ENCODE measurements at regions not wholly inside any gene's neighbourhood (a gene's known extent, or its start where the extent isn't known, plus 50 kb on each side); places are given as distances from the start of the nearest gene placed in this dataset.

- TF ChIP-seq CTCF (conservative IDR thresholded peaks at IDR 0.05; ENCODE audit: low read depth in 2 of 2) = no peak
- no peak for TF ChIP-seq ZNF114 (CRISPR knock-in tag; IDR thresholded peaks at IDR 0.05)
- TF ChIP-seq REST (IDR thresholded peaks at IDR 0.05; ENCODE audit: unreplicated experiment) = no peak
- no peak for TF ChIP-seq NANOG (IDR thresholded peaks at IDR 0.05; ENCODE audit: borderline replicate concordance)
- TF ChIP-seq POLR2AphosphoS5 (IDR thresholded peaks at IDR 0.05; ENCODE audit: low read depth) = no peak
Observed at GRCh38 chr1:112245114-112245513, 150.9 kb upstream of the CTTNBP2NL start (continued).

GRCh38 chr1:112247036-112247597, 148.9 kb upstream of the CTTNBP2NL start:
- H3K27ac ChIP-seq (ENCODE audit: low read depth) = no peak overlapping the region
- H3K79me2 ChIP-seq (replicated peaks; ENCODE audit: insufficient read depth) = no peaks in the 10 kb centered on the region
- Mint-ChIP-seq H3K27me3 (ENCODE audit: insufficient read depth, low read depth, poor library complexity) (peaks cover under 1% of the 10 kb centered on the region), H3K9me3 (no peaks in the 10 kb centered on the region), H3K4me3 (no peak overlapping the region), H3K36me3 (ENCODE audit: low read depth) (no peaks in the 10 kb centered on the region), H3K27ac (no peak overlapping the region), H3K4me1 (no peaks in the 10 kb centered on the region)
- ATAC-seq (no peak), DNase-seq (ENCODE audit: low spot score) (no peak)
- no peaks in the 10 kb centered on the region for H3K27me3 ChIP-seq (ENCODE audit: insufficient read depth)
- H3K36me3 ChIP-seq (ENCODE audit: insufficient read depth) = no peaks in the 10 kb centered on the region
- H3F3A ChIP-seq (replicated peaks; ENCODE audit: low read depth) = no peaks in the 10 kb centered on the region
- no peaks in the 10 kb centered on the region for H3K4me1 ChIP-seq (ENCODE audit: insufficient read depth)
- H3K9me2 ChIP-seq (ENCODE audit: insufficient read depth) = 0 out of 2 replicates have a peak, but pooled peaks cover 4% of the 10 kb centered on the region
- no peak overlapping the region for H2AFZ ChIP-seq
- no peak overlapping the region for H3K4me2 ChIP-seq
- no peak overlapping the region for H3K4me3 ChIP-seq
- no peaks in the 10 kb centered on the region for H4K20me1 ChIP-seq (replicated peaks; ENCODE audit: insufficient read depth)
- TF ChIP-seq CREB1 (CRISPR knock-in tag; IDR thresholded peaks at IDR 0.05; ENCODE audit: low read depth) (no peak), ZNF114 (CRISPR knock-in tag; IDR thresholded peaks at IDR 0.05) (no peak), EZH2phosphoT487 (IDR thresholded peaks at IDR 0.05; ENCODE audit: unreplicated experiment) (no peak), CTCF (conservative IDR thresholded peaks at IDR 0.05; ENCODE audit: low read depth in 2 of 2) (no peak), ZNF331 (CRISPR knock-in tag; IDR thresholded peaks at IDR 0.05; ENCODE audit: low read depth) (no peak), NANOG (IDR thresholded peaks at IDR 0.05; ENCODE audit: borderline replicate concordance) (no peak), ZNF462 (CRISPR knock-in tag; IDR thresholded peaks at IDR 0.05) (no peak), STAT1 (IDR thresholded peaks at IDR 0.05; ENCODE audit: unreplicated experiment) (no peak), JUNB (IDR thresholded peaks at IDR 0.05; ENCODE audit: unreplicated experiment) (no peak)
